Fibroblast of pulmonary artery (primary cell): ENCODE measurements at regions not wholly inside any gene's neighbourhood (a gene's known extent, or its start where the extent isn't known, plus 50 kb on each side); places are given as distances from the start of the nearest gene placed in this dataset.
A peak's percentile ranks its signal among the peaks of the same experiment; 100 is the strongest.

Source experiments
- DNase-seq: peaks from one replicate; pipeline ENCODE4 v3.0.0-alpha.2; 2010; ENCODE audit warnings: low read depth
- H3K4me3 ChIP-seq: replicated peaks from 2 replicates; pipeline ENCODE4 v1.5.1; 2011; ENCODE audit warnings: low read depth, mild to moderate bottlenecking, control low read depth, low read length, moderate library complexity
- TF ChIP-seq, protein P1 (sequence below): IDR thresholded peaks from 2 replicates; pipeline ENCODE4 v1.5.1; 2011; ENCODE audit warnings: mild to moderate bottlenecking, control low read depth, low read length, inconsistent platforms; ENCODE audit errors: missing control alignments

DNA sequence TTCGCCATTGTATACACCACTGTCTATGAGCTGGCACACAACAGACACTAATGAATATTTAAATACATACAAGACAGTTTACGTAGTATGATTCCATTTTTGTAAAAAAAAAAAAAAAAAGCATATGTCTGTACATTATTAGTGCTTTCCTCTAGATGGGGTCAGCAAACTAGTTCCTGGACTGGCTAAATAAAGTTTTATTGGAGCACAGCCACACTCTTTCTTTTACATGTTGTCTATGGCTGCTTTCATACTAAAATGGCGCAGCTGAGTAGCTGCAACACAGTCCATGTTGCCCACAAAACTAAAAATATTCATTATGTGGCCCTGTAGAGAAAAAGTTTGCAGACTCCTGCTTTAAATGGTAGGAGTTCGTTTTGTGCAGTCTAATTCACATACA, 70.7 kb upstream of the FRMD4B start:
- no peak overlapping the region for H3K4me3 ChIP-seq
- DNase-seq: no peak
- TF ChIP-seq, protein P1, sequence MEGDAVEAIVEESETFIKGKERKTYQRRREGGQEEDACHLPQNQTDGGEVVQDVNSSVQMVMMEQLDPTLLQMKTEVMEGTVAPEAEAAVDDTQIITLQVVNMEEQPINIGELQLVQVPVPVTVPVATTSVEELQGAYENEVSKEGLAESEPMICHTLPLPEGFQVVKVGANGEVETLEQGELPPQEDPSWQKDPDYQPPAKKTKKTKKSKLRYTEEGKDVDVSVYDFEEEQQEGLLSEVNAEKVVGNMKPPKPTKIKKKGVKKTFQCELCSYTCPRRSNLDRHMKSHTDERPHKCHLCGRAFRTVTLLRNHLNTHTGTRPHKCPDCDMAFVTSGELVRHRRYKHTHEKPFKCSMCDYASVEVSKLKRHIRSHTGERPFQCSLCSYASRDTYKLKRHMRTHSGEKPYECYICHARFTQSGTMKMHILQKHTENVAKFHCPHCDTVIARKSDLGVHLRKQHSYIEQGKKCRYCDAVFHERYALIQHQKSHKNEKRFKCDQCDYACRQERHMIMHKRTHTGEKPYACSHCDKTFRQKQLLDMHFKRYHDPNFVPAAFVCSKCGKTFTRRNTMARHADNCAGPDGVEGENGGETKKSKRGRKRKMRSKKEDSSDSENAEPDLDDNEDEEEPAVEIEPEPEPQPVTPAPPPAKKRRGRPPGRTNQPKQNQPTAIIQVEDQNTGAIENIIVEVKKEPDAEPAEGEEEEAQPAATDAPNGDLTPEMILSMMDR: no peak

DNA sequence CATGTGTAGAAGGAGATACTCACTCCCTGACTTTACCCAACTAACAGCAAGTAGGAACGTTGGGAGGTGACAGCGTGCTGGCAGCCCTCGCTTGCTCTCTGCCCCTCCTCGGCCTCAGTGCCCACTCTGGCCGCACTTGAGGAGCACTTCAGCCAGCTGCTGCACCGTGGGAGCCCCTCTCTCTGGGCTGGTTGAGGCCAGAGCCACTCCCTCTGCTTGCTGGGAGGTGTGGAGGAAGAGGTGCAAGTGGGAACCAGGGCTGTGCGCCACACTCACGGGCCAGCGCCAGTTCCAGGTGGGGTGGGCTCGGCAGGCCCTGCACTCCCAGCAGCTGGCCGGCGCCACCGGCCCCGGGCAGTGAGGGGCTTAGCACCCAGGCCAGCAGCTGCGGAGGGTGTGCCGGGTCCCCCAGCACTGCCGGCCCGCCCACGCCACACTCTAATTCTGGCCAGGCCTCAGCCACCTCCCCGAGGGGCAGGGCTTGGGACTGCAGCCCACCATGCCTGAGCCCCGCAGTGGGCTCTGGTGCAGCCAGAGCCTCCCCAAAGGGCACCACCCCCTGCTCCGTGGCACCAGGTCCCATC, 68.4 kb upstream of the FRMD4B start:
- no peak for DNase-seq
- H3K4me3 ChIP-seq: no peak overlapping the region
- TF ChIP-seq, protein P1: no peak

DNA sequence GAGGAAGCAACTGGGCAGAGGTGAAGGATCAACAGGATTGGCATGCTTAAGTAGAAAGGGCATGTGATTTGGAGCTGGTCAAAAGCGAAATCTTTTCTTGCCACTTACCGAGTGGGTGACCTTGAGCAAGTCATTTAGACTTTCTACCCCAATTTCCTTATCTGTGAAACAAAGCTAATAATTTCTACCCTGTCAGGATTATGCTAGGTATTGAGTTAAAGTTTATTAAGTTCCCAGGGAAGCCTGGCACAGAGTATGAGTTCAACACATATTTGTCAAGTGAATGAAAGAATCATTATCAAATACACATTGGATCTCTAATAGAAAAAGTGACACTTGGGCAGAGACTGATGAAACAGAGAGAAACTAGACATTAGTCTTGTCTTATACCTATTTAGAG, 66.4 kb upstream of the FRMD4B start:
- TF ChIP-seq, protein P1: no peak
- DNase-seq: no peak

DNA sequence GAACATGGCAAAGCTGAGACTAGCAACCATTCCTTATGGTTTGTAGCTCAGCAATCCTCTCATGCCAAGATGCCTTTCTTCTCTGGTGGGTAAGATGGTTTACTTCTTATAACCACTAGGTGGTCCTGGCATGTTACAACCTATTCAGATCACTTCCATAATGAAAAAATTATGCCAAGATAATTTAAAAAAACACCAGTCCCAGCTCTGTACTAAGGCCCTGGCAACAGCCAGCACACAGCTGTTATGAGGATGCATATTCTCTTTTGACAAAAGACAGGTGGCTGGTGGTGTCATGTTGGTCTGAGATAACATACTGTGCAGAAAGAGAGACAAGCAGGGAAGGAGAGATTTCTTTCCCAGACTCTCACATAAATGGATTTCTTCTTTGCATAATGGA, 65.7 kb upstream of the FRMD4B start:
- TF ChIP-seq, protein P1: peak; percentile 27
- no peak for DNase-seq
- H3K4me3 ChIP-seq: no peak overlapping the region

More for the DNA sequence above, 66.4 kb upstream of the FRMD4B start:
- no peak overlapping the region for H3K4me3 ChIP-seq

DNA sequence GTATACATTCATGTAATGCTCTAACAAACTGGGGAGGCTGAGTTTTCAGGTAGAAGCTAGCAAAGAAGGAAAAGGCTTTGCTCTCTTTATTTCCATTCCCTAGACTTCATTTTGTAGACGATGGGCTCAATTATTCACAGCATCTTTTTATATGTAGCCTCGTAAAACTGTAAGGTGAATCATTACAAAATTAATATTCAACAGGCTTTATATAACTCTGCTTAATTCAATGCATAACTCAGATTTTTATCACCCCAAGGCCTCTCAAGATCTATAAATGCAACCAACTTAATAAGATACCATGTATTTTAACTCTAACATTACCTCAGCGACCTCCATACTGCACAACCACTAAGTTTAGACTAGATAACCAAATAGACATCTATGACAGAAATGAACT, 63.0 kb upstream of the FRMD4B start:
- TF ChIP-seq, protein P1: no peak
- no peak overlapping the region for H3K4me3 ChIP-seq
- no peak for DNase-seq

DNA sequence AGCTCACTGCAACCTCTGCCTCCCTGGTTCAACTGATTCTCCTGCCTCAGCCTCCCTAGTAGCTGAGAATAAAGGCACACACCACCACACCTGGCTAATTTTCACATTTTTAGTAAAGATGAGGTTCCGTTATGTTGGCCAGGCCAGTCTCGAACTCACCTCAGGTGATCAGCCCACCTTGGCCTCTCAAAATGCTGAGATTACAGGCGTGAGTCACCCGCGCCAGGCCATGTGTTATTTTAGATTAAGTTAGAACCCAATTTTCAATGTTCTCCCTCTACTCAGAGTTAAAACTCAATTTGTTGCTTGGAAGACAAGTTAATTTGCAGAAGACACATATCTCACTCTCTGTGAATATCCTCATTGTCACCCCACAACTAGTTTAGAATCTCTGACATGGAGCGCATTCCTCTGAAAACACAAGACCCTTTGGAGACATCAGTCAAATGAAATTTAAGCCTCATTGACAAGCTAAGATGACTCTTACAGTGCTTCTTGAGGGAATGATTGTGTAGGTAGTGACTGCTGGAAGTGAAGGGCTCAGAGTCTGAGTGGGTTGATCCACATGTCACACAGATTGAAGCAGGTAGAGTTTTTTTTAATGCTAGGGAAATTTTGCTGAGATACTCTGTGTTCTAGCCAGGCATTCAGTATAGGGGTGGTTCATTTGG, 60.6 kb upstream of the FRMD4B start:
- H3K4me3 ChIP-seq: no peak overlapping the region
- TF ChIP-seq, protein P1: no peak
- no peak for DNase-seq

DNA sequence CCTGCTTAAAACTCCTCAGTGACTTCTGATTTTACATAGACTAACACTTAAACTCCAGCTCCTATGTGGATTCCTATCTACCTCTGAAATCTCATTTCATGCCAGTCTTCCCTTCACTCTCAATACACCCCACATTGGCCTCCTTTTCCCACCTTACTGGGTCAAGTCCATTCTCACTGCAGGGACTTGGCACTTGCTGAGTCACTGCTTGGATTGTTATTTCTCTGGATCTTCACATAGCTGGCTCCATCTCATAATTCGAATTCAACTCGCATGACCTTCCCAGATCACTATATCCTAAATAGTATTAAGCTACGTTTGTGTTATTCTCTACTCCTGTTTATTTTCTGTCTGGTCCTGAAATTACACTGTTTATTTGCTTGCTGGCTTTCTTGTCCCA, 59.6 kb upstream of the FRMD4B start:
- TF ChIP-seq, protein P1: no peak
- no peak for DNase-seq
- H3K4me3 ChIP-seq: no peak overlapping the region
